OCI-M1 (cell line): ENCODE measurements at regions not wholly inside any gene's neighbourhood (a gene's known extent, or its start where the extent isn't known, plus 50 kb on each side); places are given as distances from the start of the nearest gene placed in this dataset.
"Not testable (repeated sequence)": the region's sequence is repeated elsewhere in the genome, so short reads cannot be mapped to it uniquely, and the experiment has no call there.

ENCODE experiments used
- DNase-seq: peaks from one replicate; lab custom pipeline; 2025; lab: John Stamatoyannopoulos, UW

- DNase-seq: no peak
Observed at GRCh38 chr3:27661797-27662196, 60.3 kb downstream of the EOMES start.

GRCh38 chr3:27659279-27660021 is 62.7 kb downstream of the EOMES start:
- peak; percentile 39 for DNase-seq

DNA sequence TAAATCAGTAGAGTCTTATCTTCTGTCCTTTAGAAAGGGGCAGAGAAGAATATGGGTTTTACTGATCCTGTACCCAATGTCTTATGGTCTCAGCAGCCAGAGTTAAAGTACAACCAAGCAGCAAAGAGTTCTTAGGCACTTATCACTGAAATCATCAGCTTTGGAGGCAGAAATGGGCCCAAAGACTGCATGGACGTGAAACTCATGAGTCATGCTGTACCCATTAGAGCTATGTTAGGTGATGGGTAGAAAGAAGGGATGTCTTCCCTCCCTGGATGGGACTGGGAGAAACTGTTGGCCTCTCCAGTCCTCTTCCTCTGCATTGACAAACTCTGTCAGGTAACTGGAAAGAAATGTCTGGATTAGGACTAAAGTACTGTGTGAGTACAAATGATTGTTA is 63.4 kb downstream of the EOMES start:
- DNase-seq: no peak

- DNase-seq: no peak
Observed at GRCh38 chr3:27657871-27658270, 64.3 kb downstream of the EOMES start.

DNA sequence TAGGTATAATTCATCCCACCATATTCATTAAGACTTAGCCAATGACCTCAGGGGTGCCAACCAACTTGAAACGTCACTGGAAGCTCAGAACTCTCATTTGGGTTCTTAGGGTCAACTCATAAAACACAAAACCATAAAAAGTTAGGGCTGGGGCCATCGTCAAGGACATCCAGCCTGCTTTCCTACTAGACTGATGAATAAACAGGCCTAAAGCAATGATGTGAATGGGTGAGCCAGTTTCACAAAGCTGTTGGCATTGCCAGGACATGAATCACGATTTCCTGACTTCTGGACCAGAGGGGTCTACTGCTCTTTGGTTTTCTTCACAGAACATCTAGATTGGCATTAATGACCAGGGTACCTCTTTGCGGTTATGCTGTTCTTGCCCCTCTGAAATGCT is 64.7 kb downstream of the EOMES start:
- DNase-seq: no peak

- DNase-seq: no peak
Observed at GRCh38 chr3:27656790-27657189, 65.3 kb downstream of the EOMES start.

DNA sequence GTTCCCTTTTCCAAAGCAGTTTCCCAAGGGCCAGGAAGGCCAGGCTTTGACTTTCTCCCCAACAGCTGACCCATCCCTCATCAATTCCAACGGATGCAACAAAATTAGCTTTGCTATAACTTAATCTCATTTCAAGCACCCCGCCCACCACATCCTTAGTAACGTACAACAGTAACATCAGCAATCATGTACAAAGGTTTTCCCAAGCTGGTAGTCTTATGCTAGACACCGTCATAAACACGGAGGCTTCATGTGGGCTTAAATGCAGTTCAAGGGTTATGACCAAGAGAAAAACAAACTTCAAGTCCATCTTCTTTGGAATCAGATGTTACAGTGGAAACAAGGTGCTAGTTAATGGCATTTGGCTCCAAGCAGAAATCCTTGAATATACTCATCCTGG is 66.6 kb downstream of the EOMES start:
- no peak for DNase-seq

DNA sequence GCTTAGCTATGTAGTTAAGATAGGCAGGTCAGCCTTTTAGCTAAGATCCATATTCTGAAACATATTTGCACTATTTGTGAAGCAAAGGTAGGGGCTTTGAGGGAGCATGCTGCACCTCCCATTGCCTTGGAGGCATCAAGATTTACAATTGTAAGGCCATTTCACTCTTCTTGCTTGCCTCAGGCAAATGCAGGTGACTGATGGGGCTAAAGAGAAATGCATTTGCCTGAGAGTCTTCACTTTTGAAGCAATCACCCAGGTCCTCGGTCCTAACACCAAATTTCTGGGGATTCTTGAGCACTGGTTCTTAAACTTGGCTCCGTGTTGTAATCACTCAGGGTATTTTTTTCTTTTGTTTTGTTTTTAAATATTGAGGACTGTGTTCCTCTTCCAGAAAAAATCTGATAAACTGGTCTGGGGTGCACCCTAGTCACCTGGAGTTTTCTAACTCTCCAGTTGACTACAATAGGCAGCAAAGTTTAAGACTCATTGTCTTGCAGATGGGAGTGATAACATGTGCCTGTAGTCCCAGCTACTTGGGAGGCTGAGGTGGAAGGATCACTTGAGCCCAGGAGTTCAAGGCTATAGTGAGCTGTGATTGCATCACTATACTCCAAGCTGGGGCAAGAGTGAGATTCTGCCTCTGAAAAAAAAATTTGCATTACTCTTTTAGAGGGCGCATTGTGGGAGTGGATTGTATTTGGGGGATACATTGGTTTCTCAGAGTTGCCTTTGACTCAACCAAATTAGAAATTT is 68.1 kb downstream of the EOMES start:
- no peak for DNase-seq

GRCh38 chr3:27649277-27649676 is 72.8 kb downstream of the EOMES start:
- no peak for DNase-seq

DNA sequence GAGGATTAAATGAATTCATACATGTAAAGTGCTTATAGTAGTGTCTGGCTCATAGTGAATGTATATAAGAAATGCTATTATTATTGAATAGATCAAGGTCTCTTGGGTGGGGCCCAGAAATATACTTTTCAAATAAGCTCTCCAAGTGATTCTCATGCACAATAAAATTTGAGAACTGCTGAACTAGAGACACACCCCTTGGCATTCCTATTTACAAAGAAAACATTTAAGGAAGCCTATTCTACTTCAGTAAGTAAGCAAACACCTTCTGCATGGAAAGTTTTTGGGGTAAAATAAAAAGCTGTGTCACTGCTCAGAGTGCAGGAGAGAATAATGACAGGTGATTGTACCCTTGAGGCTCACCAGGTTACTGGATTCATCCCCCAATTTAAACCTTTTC is 75.2 kb downstream of the EOMES start:
- no peak for DNase-seq

- no peak for DNase-seq
Observed at GRCh38 chr3:27644941-27645340, 77.2 kb downstream of the EOMES start.

DNA sequence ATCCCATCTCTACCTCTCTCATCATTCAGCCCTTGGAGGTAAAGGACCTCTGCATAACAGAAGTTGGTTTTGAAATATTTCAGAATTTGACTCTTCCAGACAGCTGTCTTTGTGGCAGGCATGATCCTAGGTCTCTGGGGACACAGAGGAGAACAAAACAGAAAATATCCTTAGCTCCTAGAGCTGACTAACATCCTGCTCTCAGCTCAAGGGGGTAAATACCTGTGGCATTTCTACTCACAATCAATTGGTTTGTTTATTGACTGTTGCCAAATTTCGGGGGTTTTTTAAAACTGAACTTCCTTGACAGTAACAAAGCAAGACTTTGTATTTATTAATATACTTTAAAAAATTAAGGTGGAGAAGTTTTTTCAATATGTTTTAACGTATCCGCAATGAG is 78.8 kb downstream of the EOMES start:
- no peak for DNase-seq

DNA sequence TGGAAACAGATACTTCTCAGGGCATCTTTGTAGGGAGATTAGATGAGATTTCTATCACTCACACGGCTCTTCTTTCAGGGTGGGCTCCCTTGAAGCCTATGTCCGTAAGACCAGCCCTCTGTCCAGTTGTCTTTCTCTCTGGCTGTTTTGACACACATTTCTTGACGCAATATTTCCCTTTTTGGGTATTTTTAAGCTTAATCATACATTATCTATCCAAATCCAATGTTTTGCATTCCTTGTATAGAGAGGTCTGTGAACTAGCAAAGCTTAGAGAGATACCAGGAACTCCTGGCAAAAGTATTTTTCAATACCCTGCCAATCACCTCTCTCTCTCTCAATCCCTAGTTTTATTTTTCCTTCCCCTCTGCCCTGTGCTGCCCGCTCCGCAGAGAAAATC is 79.3 kb downstream of the EOMES start:
- no peak for DNase-seq

DNA sequence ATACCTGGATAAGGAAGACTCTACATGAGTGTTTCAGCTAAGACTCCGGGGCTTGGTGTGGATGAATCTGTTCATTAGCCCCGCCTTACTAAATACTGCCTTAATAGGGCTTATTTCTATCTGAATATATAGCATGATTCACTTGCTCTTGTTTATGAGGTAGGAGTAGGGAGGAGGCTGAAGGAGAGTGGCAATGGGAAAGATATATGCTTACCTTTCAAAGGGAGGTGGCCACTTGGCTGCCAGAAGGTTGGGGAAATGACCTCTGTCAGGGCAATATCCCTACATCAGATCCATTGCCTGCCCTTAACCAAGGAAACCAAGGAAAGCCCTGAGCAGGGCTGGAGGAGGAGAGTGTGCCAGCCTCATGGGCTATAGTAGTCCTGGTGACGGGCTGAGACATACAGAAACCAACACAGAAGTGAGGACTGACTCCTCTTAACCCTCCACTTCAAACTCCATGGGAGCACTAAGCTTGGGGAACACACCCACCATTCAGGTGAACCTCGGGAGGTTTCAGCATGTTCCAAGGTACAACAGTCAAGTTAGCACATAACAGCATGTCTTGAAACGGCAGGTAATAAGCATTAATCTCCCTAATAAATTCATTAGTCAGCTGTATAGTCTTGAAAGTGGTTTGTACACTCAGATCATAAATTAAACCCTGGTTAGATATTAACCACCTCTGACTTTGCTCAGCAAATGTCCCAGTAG is 80.1 kb downstream of the EOMES start:
- no peak for DNase-seq

DNA sequence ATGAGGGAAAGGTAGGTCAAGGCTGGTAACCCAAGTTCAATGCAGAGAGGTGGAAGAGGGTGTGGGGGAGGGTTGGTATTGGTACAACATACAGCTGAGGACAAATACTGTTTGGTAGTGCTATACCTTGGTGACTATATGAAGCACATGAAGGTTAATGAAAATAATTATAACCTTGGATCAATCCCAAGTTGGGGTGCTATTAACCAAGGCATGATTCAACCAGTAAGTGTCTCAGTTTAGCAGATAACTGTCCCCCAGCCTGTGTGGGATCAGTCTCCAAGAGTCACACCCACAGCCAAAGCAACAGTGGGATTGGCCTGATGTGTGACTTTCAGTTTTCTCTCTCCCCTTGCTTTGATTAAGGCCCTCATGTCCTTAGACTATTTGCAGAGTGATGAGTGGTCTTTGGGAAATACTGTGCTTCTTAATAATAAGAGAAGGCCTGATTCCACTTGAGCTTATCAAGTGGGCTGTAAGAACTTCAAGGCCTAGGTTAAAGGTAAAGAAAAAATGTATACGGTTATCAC is 80.8 kb downstream of the EOMES start:
- no peak for DNase-seq

DNA sequence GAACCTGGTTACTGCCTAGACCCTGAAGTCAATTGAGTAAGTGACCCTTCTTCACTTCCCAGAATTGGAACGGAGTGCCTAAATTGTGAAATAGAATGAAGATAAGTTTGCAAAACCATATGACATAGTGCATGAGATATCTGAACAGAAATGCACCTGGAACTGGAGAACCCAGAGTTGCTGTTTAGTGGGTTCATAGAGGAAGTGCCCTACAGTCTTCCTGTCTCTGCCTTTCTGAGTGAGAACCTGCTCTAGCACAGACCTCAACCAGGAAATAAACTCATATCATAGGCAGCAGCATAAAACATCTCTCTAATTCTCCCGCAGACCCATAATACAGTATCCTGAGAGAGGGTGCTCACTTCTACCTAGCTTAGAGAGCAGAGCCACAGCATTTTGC is 82.9 kb downstream of the EOMES start:
- DNase-seq: peak; percentile 5

GRCh38 chr3:27638594-27638993 is 83.5 kb downstream of the EOMES start:
- DNase-seq: no peak

- DNase-seq: no peak
Observed at GRCh38 chr3:27637346-27637995, 84.7 kb downstream of the EOMES start.

GRCh38 chr3:27635006-27635405 is 87.1 kb downstream of the EOMES start:
- DNase-seq: not testable (repeated sequence)

DNA sequence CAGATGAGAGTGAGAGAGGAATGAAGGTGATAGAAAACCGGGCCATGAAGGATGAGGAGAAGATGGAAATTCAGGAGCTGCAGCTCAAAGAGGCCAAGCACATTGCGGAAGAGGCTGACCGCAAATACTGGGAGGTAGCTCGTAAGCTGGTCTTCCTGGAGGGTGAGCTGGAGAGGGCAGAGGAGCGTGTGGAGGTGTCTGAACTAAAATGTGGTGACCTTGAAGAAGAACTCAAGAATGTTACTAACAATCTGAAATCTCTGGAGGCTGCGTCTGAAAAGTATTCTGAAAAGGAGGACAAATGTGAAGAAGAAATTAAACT is 88.9 kb downstream of the EOMES start:
- peak; percentile 62 for DNase-seq

DNA sequence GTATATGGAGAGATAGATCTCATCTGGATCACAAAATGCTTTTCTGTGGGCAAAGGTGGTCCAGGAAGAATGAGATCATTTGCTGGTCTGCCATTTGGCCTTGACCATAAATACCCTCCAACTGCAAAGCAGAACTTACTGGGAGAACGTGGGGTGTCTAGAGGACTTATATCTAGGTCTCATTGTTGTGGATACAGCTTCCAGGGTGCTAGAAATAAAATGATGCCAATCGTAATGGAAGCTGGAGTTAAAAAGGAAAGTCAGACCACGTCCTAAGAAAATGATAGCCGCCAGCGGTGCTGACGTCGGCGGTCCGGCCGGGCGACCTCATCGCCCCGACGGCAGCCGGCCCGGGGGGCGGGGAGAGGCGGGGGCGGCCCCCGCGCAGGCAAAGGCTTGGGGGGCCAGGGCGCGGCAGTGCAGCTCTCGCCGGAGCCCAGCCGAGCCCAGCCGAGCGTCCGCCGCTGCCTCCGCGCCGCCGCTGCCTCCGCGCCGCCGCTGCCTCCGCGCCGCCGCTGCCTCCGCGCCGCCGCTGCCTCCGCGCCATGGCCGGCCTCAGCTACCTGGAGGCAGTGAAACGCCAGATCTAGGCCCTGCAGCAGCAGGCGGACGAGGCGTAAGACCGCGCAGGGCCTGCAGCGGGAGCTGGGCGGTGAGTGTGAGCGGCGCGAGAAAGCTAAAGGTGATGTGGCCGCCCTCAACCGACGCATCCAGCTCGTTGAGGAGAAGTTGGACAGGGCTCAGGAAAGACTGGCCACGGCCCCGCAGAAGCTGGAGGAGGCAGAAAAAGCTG is 89.5 kb downstream of the EOMES start:
- peak; percentile 62 for DNase-seq

DNA sequence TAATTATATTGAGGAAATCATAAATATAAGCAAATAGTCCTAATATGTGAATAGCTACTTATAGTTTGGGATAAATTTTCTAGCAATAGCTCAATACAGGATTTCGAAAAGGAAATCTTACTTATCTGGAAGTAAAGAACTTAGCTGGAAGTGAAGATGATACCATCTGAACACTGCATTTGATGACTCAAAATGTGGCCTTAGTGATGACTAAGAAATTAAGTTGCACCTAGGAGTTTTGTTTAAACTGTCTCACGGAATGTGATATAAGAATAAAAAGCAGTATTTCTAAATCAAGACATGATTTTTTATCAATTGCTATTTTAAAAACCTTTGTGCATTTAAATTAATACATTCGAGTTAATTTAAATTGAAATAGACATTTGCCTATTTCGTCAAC is 91.2 kb downstream of the EOMES start:
- DNase-seq: no peak
